Anterior cingulate cortex (tissue), 58 donors: ENCODE measurements at regions not wholly inside any gene's neighbourhood (a gene's known extent, or its start where the extent isn't known, plus 50 kb on each side); places are given as distances from the start of the nearest gene placed in this dataset.
"Not testable (repeated sequence)": the region's sequence is repeated elsewhere in the genome, so short reads cannot be mapped to it uniquely, and the experiment has no call there.

Experiments used
- DNase-seq, 58 donors: peaks; one replicate each; lab custom pipeline; 2025; lab: John Stamatoyannopoulos, UW

GRCh38 chr6:69623357-69623756, 173.5 kb downstream of the LMBRD1 start:
- DNase-seq, result no peak

GRCh38 chr6:69622924-69623323, 173.9 kb downstream of the LMBRD1 start:
- DNase-seq, result no peak

- DNase-seq, result no peak
Measured at GRCh38 chr6:69622230-69622629, 174.6 kb downstream of the LMBRD1 start.

- DNase-seq, result no peak
Measured at GRCh38 chr6:69617163-69617562, 179.6 kb downstream of the LMBRD1 start.

- DNase-seq, result no peak
Measured at GRCh38 chr6:69609836-69610472, 186.9 kb downstream of the LMBRD1 start.

- no peak for DNase-seq
Measured at GRCh38 chr6:69601132-69601531, 195.7 kb downstream of the LMBRD1 start.

GRCh38 chr6:69594405-69594804, 202.4 kb downstream of the LMBRD1 start:
- DNase-seq, result no peak

- DNase-seq, result no peak
Measured at GRCh38 chr6:69593706-69594105, 203.1 kb downstream of the LMBRD1 start.

- no peak for DNase-seq
Measured at GRCh38 chr6:69589626-69590025, 207.2 kb downstream of the LMBRD1 start.

- DNase-seq, result peak in 5 of 58 donors; percentile 1 to 34 (median 7)
Measured at GRCh38 chr6:69584913-69585729, 211.7 kb downstream of the LMBRD1 start.

GRCh38 chr6:69584536-69584912, 212.3 kb downstream of the LMBRD1 start:
- peak in 1 of 58 donors; percentile 6 for DNase-seq

GRCh38 chr6:69581581-69581980, 215.2 kb downstream of the LMBRD1 start:
- DNase-seq, result no peak

- DNase-seq, result no peak
Measured at GRCh38 chr6:69580706-69581105, 216.1 kb downstream of the LMBRD1 start.

GRCh38 chr6:69578361-69578890, 218.4 kb downstream of the LMBRD1 start:
- DNase-seq, result no peak

- no peak for DNase-seq
Measured at GRCh38 chr6:69571234-69571633, 225.6 kb downstream of the LMBRD1 start.

GRCh38 chr6:69570106-69570505, 226.7 kb downstream of the LMBRD1 start:
- no peak for DNase-seq

GRCh38 chr6:69560597-69560996, 236.2 kb downstream of the LMBRD1 start:
- not testable (repeated sequence) for DNase-seq

- DNase-seq, result no peak
Measured at GRCh38 chr6:69555088-69555638, 241.6 kb downstream of the LMBRD1 start.

- DNase-seq, result no peak
Measured at GRCh38 chr6:69542494-69542893, 254.3 kb downstream of the LMBRD1 start.

GRCh38 chr6:69527921-69528476, 268.8 kb downstream of the LMBRD1 start:
- no peak for DNase-seq

GRCh38 chr6:69515480-69515879, 281.3 kb downstream of the LMBRD1 start:
- not testable (repeated sequence) for DNase-seq
